ENCODE measurements at regions not wholly inside any gene's neighbourhood (a gene's known extent, or its start where the extent isn't known, plus 50 kb on each side); places are given as distances from the start of the nearest gene placed in this dataset.

- Histone ChIP-seq H3K27me3 (ENCODE audit: control insufficient read depth in 2 of 2, insufficient read depth in 2 of 2, low read length in 2 of 2) (peaks cover 0 to 3% of the 10 kb centered on the region in 2 experiments; a peak in 1 of 5 replicates), H3K79me2 (ENCODE audit: control insufficient read depth, insufficient read depth, low read length) (no peaks in the 10 kb centered on the region), H3K4me1 (replicated peaks in 1 of 2; ENCODE audit: control insufficient read depth in 2 of 2, insufficient read depth in 2 of 2, low read length in 2 of 2) (no peaks in the 10 kb centered on the region), H3K9ac (ENCODE audit: insufficient read depth in 1 of 2, low read depth in 2 of 2, low read length in 2 of 2) (no peak overlapping the region), H2AFZ (ENCODE audit: low read depth, low read length) (no peak overlapping the region), H3K4me3 (no peak overlapping the region), H3K36me3 (ENCODE audit: control insufficient read depth, insufficient read depth, low read length) (no peaks in the 10 kb centered on the region), H3K27ac (ENCODE audit: extremely low read depth, low read depth, low read length) (no peak overlapping the region), H3K9me3 (replicated peaks; ENCODE audit: control insufficient read depth, insufficient read depth, low read depth, low read length) (no peaks in the 10 kb centered on the region), H4K20me1 (replicated peaks; ENCODE audit: control insufficient read depth, insufficient read depth, low read length) (no peaks in the 10 kb centered on the region), H3K4me2 (ENCODE audit: insufficient read depth, low read length) (no peak overlapping the region), H3K9me1 (ENCODE audit: control insufficient read depth, insufficient read depth, low read length) (no peaks in the 10 kb centered on the region)
- intact Hi-C loops (cut with micrococcal nuclease) (no loop called here), in situ Hi-C loops (cut with MboI) (no loop called here)
- CTCF ChIA-PET (ENCODE audit: low intra/inter-chr PET ratio), result no interaction called here
- ATAC-seq (no peak), DNase-seq (ENCODE audit: extremely low read depth in 1 of 4, low spot score in 3 of 4) (no peak), FAIRE-seq (no peak)
- 0% methylated on average over 6 of the region's 6 CpGs for WGBS (ENCODE audit: insufficient coverage, low coverage, missing lambda C conversion rate)
- BruUV-seq (replicated peaks), result no TSS peak
- POLR2A ChIA-PET, result no interaction called here
- TF ChIP-seq MYNN (IDR thresholded peaks at IDR 0.05) (no peak), MYNN (CRISPR knock-in tag; IDR thresholded peaks at IDR 0.05) (no peak), ZNF316 (IDR thresholded peaks at IDR 0.05) (no peak), SIN3B (IDR thresholded peaks at IDR 0.05; ENCODE audit: low read depth) (no peak), STAG1 (CRISPR knock-in tag; IDR thresholded peaks at IDR 0.05; ENCODE audit: borderline replicate concordance) (no peak), KHSRP (IDR thresholded peaks at IDR 0.05) (no peak), ZNF311 (CRISPR knock-in tag; IDR thresholded peaks at IDR 0.05) (no peak), E2F8 (IDR thresholded peaks at IDR 0.05; ENCODE audit: low read depth, partially characterized antibody) (no peak), ZBTB7A (IDR thresholded peaks at IDR 0.05; ENCODE audit: borderline replicate concordance, control insufficient read depth, low read depth, low read length) (no peak), PTBP1 (IDR thresholded peaks at IDR 0.05; ENCODE audit: low read depth, low read length) (no peak), MCM5 (IDR thresholded peaks at IDR 0.05; ENCODE audit: low read depth) (no peak), ZNF347 (CRISPR knock-in tag; IDR thresholded peaks at IDR 0.05; ENCODE audit: low read depth) (no peak), SLC30A9 (CRISPR knock-in tag; IDR thresholded peaks at IDR 0.05) (no peak), ETV1 (tag; conservative IDR thresholded peaks at IDR 0.05; ENCODE audit: low read depth) (no peak), BRF1 (IDR thresholded peaks at IDR 0.05; ENCODE audit: borderline replicate concordance, extremely low read depth, insufficient read length) (no peak), NCOA6 (IDR thresholded peaks at IDR 0.05) (no peak), ZZZ3 (IDR thresholded peaks at IDR 0.05) (no peak), RCOR1 (IDR thresholded peaks at IDR 0.05; ENCODE audit: borderline replicate concordance in 1 of 2, low read depth in 2 of 2, low read length in 2 of 2) (no peak)
- TF ChIP-seq, protein P1, sequence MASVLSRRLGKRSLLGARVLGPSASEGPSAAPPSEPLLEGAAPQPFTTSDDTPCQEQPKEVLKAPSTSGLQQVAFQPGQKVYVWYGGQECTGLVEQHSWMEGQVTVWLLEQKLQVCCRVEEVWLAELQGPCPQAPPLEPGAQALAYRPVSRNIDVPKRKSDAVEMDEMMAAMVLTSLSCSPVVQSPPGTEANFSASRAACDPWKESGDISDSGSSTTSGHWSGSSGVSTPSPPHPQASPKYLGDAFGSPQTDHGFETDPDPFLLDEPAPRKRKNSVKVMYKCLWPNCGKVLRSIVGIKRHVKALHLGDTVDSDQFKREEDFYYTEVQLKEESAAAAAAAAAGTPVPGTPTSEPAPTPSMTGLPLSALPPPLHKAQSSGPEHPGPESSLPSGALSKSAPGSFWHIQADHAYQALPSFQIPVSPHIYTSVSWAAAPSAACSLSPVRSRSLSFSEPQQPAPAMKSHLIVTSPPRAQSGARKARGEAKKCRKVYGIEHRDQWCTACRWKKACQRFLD (CRISPR knock-in tag; IDR thresholded peaks at IDR 0.05), result no peak
- TF ChIP-seq, protein P2, sequence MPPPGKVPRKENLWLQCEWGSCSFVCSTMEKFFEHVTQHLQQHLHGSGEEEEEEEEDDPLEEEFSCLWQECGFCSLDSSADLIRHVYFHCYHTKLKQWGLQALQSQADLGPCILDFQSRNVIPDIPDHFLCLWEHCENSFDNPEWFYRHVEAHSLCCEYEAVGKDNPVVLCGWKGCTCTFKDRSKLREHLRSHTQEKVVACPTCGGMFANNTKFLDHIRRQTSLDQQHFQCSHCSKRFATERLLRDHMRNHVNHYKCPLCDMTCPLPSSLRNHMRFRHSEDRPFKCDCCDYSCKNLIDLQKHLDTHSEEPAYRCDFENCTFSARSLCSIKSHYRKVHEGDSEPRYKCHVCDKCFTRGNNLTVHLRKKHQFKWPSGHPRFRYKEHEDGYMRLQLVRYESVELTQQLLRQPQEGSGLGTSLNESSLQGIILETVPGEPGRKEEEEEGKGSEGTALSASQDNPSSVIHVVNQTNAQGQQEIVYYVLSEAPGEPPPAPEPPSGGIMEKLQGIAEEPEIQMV (tag; conservative IDR thresholded peaks at IDR 0.05; ENCODE audit: low read depth), result no peak
Measured at GRCh38 chr18:11496526-11497172, 112.7 kb upstream of the SLC35G4 start.

All from K562 (cell line).